Endothelial cell of umbilical vein (primary cell): ENCODE measurements at regions not wholly inside any gene's neighbourhood (a gene's known extent, or its start where the extent isn't known, plus 50 kb on each side); places are given as distances from the start of the nearest gene placed in this dataset.

Experiments
- BruUV-seq: library from RNA; stranded (reverse); fragments of 400-500 nt; replicated peaks from 2 replicates; lab custom pipeline; 2021; lab: Mats Ljungman, UMichigan
- CTCF ChIA-PET: fragments of 300-600, 350-600 bp; sonication (Branson Sonifier 250); formaldehyde crosslinking; loops from one replicate; lab custom pipeline; 2021; ENCODE audit warnings: antibody characterized with exemption, inconsistent platforms; lab: Charles Lee
- POLR2A ChIA-PET: fragments of 300-600, 350-600 bp; sonication (Branson Sonifier 250); formaldehyde crosslinking; loops from one replicate; lab custom pipeline; 2021; ENCODE audit warnings: antibody characterized with exemption, inconsistent platforms; lab: Charles Lee
- DNase-seq: peaks from one replicate; pipeline ENCODE4 v3.0.0-alpha.2; 2011; ENCODE audit warnings: low read depth, low spot score
- FAIRE-seq: peaks from 2 replicates; lab custom pipeline; 2011; peaks lifted over from hg19 to GRCh38; lab: Jason Lieb, UNC
- H2AFZ ChIP-seq: 2 replicates; pipeline ENCODE4 v1.6.0; 2012; ENCODE audit warnings: low read depth, low read length, control low read depth, inconsistent platforms
- H3K27ac ChIP-seq: 2 replicates; pipeline ENCODE4 v1.5.1; 2011; ENCODE audit warnings: low read depth, mild to moderate bottlenecking, control low read depth, low read length, moderate library complexity; ENCODE audit not compliant: insufficient read depth
- H3K27me3 ChIP-seq, 2 experiments: 2 replicates each; pipeline versions ENCODE4 v1.6.0 to v1.6.1; 2011; ENCODE audit warnings: low read length in 2 of 2, mixed read lengths in 1 of 2; ENCODE audit not compliant: control insufficient read depth in 2 of 2, insufficient read depth in 2 of 2
- H3K36me3 ChIP-seq, 2 experiments: 2 replicates in 1 of 2; 3 replicates in 1 of 2; pipeline ENCODE4 v1.5.1; 2011; ENCODE audit warnings: low read length in 2 of 2, mild to moderate bottlenecking in 1 of 2, moderate library complexity in 1 of 2; ENCODE audit not compliant: control insufficient read depth in 2 of 2, insufficient read depth in 2 of 2; ENCODE audit errors: extremely low read depth in 1 of 2
- H3K4me1 ChIP-seq: 3 replicates; pipeline ENCODE4 v1.5.1; 2011; ENCODE audit warnings: mild to moderate bottlenecking, low read length; ENCODE audit not compliant: control insufficient read depth, insufficient read depth; ENCODE audit errors: extremely low read depth
- H3K4me2 ChIP-seq: 2 replicates; pipeline ENCODE4 v1.6.1; 2011; ENCODE audit warnings: low read length, control low read depth, mixed read lengths; ENCODE audit not compliant: insufficient read depth
- H3K4me3 ChIP-seq, 3 experiments: fragments of 200-600 bp in 1 of 3; sonication (generic), shearing (Covaris generic) in 1 of 3; replicated peaks in 1 of 3; 2 replicates each; pipeline ENCODE4 v1.5.1; 2011 to 2016; ENCODE audit warnings: control low read depth in 3 of 3, low read length in 3 of 3, mild to moderate bottlenecking in 2 of 3, inconsistent platforms in 1 of 3, low read depth in 1 of 3, moderate library complexity in 1 of 3; ENCODE audit not compliant: insufficient read depth in 1 of 3
- H3K79me2 ChIP-seq: 2 replicates; pipeline ENCODE4 v1.6.0; 2012; ENCODE audit warnings: low read length, inconsistent platforms; ENCODE audit not compliant: control insufficient read depth, insufficient read depth
- H3K9ac ChIP-seq: replicated peaks from 2 replicates; pipeline ENCODE3; 2011; ENCODE audit warnings: low read length, control low read depth; ENCODE audit not compliant: insufficient read depth; ENCODE audit errors: extremely low read depth
- H3K9me1 ChIP-seq: replicated peaks from 3 replicates; pipeline ENCODE4 v1.6.0; 2011; ENCODE audit warnings: mild to moderate bottlenecking, low read length; ENCODE audit not compliant: control insufficient read depth, insufficient read depth; ENCODE audit errors: extremely low read depth
- H3K9me3 ChIP-seq: replicated peaks from 2 replicates; pipeline ENCODE4 v1.5.1; 2012; ENCODE audit warnings: low read length, inconsistent platforms; ENCODE audit not compliant: control insufficient read depth, insufficient read depth
- H4K20me1 ChIP-seq: replicated peaks from 2 replicates; pipeline ENCODE3; 2011; ENCODE audit warnings: mild to moderate bottlenecking, low read length; ENCODE audit not compliant: control insufficient read depth, insufficient read depth; ENCODE audit errors: extremely low read depth
- EZH2 ChIP-seq: IDR thresholded peaks from 2 replicates; pipeline ENCODE4 v1.6.1; 2012; ENCODE audit warnings: borderline replicate concordance, low read depth, mild to moderate bottlenecking, moderate library complexity, low read length, inconsistent platforms; ENCODE audit not compliant: severe bottlenecking
- FOS ChIP-seq: IDR thresholded peaks from 2 replicates; pipeline ENCODE4 v1.6.1; 2011; ENCODE audit warnings: mild to moderate bottlenecking, low read length, moderate library complexity, borderline replicate concordance; ENCODE audit not compliant: insufficient read depth
- GATA2 ChIP-seq: IDR thresholded peaks from 2 replicates; pipeline ENCODE4 v1.7.0; 2011; ENCODE audit warnings: low read depth, mild to moderate bottlenecking, moderate library complexity, mixed read lengths, low read length; ENCODE audit not compliant: insufficient read length, insufficient read depth
- JUN ChIP-seq: IDR thresholded peaks from 2 replicates; pipeline ENCODE4 v1.6.1; 2011; ENCODE audit warnings: borderline replicate concordance, low read depth; ENCODE audit not compliant: insufficient read length, insufficient read depth
- MYC ChIP-seq: IDR thresholded peaks from one replicate; pipeline ENCODE4 v1.6.1; 2011; ENCODE audit warnings: mild to moderate bottlenecking, low read depth, low read length
- POLR2A ChIP-seq: IDR thresholded peaks from 2 replicates; pipeline ENCODE4 v1.6.1; 2012; ENCODE audit warnings: low read depth, mild to moderate bottlenecking, control low read depth, low read length
- POLR2AphosphoS5 ChIP-seq: IDR thresholded peaks from 2 replicates; pipeline ENCODE4 v1.6.1; 2012; ENCODE audit warnings: low read depth, mild to moderate bottlenecking, control low read depth, low read length, moderate library complexity; ENCODE audit not compliant: insufficient read depth
- dilution Hi-C: fragments of 300-500 bp; cut with MboI; formaldehyde crosslinking; loops from one replicate; pipeline ENCODE4 v1.15.0; 2019; ENCODE audit warnings: low sequenced_read_pairs; ENCODE audit not compliant: extremely low pct_ligation_motif_present
- intact Hi-C: fragments of 100-400 bp; cut with micrococcal nuclease; formaldehyde crosslinking; loops from one replicate; pipeline ENCODE4 v1.10.0; 2022
- TF ChIP-seq, protein P1 (sequence below), 2 donors: IDR thresholded peaks; 1 replicate in 1 of 2; 2 replicates in 1 of 2; pipeline ENCODE4 v1.5.1; 2011; ENCODE audit warnings: low read length in 2 of 2, mild to moderate bottlenecking in 2 of 2, moderate library complexity in 2 of 2, control low read depth in 1 of 2, inconsistent platforms in 1 of 2, low read depth in 1 of 2; ENCODE audit not compliant: insufficient read depth in 1 of 2; ENCODE audit errors: extremely low read depth in 1 of 2
- TF ChIP-seq, protein P2 (sequence below): IDR thresholded peaks from 2 replicates; pipeline ENCODE4 v1.6.1; 2011; ENCODE audit not compliant: insufficient read depth, insufficient read length

DNA sequence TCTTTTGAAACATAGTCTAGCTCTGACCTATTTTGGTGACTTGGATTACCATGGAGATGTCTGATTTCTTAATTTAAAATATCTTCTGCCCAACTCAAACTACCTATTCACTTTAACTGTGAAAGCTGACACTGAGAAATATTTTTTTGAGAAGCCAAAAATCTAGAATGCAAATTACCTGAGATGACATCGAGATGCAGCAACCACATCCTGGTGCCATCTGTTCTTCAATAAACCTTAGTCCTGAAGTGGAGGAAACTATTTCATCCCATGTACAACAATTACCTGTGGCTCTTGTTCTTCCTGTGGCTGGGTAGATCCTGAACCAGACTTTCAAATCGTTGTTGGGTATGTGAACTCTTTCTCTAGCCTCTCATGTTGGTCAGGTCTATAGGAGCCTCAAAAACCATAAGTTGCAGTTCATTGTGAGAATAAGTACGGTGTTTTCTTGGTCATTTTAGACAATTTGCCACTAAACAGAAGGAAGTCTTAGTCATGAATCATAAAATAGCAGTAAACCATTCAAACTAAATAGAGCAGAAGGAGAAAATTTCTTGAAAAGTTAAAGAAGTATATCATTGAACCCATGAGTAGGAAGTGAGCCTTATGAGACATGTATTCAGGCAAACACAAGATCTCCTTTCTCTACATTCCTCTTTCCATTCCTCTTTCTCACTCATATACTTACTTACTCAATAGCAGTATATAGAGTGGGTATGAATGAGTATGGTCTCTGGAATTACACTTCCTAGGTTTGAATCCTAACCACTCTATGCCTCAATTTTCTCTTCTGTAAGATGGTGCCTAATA is 176.0 kb downstream of the HMHB1 start:
- no peaks in the 10 kb centered on the region for H3K9me3 ChIP-seq
- no peak overlapping the region for H3K9ac ChIP-seq
- no peak for DNase-seq
- BruUV-seq: no TSS peak
- H3K36me3 ChIP-seq: no peaks in the 10 kb centered on the region
- TF ChIP-seq POLR2A (no peak), MYC (no peak), EZH2 (no peak), GATA2 (no peak), FOS (no peak), POLR2AphosphoS5 (no peak), JUN (no peak)
- TF ChIP-seq, protein P1, sequence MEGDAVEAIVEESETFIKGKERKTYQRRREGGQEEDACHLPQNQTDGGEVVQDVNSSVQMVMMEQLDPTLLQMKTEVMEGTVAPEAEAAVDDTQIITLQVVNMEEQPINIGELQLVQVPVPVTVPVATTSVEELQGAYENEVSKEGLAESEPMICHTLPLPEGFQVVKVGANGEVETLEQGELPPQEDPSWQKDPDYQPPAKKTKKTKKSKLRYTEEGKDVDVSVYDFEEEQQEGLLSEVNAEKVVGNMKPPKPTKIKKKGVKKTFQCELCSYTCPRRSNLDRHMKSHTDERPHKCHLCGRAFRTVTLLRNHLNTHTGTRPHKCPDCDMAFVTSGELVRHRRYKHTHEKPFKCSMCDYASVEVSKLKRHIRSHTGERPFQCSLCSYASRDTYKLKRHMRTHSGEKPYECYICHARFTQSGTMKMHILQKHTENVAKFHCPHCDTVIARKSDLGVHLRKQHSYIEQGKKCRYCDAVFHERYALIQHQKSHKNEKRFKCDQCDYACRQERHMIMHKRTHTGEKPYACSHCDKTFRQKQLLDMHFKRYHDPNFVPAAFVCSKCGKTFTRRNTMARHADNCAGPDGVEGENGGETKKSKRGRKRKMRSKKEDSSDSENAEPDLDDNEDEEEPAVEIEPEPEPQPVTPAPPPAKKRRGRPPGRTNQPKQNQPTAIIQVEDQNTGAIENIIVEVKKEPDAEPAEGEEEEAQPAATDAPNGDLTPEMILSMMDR (IDR thresholded peaks at IDR 0.05; ENCODE audit: extremely low read depth in 1 of 2, insufficient read depth in 1 of 2, low read depth in 1 of 2, low read length in 2 of 2): no peak
- TF ChIP-seq, protein P2, sequence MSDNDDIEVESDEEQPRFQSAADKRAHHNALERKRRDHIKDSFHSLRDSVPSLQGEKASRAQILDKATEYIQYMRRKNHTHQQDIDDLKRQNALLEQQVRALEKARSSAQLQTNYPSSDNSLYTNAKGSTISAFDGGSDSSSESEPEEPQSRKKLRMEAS: no peak
- dilution Hi-C loops (no loop called here), intact Hi-C loops (loop anchor here (5.0 kb wide), 1 partner anchor 204 kb away; no protein-coding TSS in a partner anchor)
- H3K27me3 ChIP-seq: no peaks in the 10 kb centered on the region
- no peak overlapping the region for H2AFZ ChIP-seq
- H3K9me1 ChIP-seq: no peaks in the 10 kb centered on the region
- ChIA-PET POLR2A (no interaction called here), CTCF (interaction anchor here (1.5 kb wide), 1 partner anchor 86 kb away, joined by 3 read pairs; no protein-coding TSS in a partner anchor)
- FAIRE-seq: no peak
- H4K20me1 ChIP-seq: no peaks in the 10 kb centered on the region
- no peak overlapping the region for H3K4me2 ChIP-seq
- no peak overlapping the region for H3K4me3 ChIP-seq
- peaks cover 24% of the 10 kb centered on the region for H3K4me1 ChIP-seq
- no peak overlapping the region for H3K27ac ChIP-seq
- no peaks in the 10 kb centered on the region for H3K79me2 ChIP-seq
